ENCODE measurements at regions not wholly inside any gene's neighbourhood (a gene's known extent, or its start where the extent isn't known, plus 50 kb on each side); places are given as distances from the start of the nearest gene placed in this dataset.

DNA sequence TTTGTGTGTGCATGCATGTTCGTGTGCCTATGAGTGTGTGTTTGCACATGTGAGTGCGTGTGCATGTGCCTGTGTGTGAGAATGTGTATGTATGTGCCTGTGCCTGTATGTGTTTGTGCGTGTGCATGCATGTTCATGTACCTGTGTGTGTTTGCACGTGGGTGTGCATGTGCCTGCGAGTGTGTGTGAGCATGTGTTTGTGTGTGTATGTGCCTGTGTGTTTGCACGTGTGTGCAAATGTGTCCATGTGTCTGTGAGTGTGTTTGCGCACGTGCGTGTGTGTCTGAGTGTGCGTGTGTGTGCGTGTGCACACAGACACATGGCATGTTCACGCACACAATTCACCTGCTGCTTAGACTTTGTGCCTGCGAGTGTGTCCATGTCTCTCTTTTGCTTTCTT is 853.5 kb upstream of the SALL3 start:
- DNase-seq: no peak

DNA sequence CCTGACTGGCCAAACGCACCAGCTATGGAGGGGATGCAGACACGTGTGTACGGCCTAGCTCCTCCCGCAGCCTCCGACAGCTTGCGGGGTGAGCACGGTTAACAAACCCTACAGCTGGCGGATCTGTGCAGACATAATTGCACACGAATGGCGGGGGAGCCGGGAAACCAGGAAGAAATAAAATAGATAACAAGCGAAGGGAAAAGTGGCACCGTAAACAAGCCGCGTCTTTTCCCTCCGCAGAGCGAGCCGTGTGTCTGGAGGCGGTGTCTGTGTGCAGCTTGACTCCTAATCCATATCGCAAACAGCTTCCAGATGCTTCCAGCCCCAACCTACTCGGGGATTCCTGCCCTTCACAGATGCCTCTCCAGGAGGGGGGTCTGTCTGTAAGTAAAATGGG is 853.1 kb upstream of the SALL3 start:
- DNase-seq: no peak

DNA sequence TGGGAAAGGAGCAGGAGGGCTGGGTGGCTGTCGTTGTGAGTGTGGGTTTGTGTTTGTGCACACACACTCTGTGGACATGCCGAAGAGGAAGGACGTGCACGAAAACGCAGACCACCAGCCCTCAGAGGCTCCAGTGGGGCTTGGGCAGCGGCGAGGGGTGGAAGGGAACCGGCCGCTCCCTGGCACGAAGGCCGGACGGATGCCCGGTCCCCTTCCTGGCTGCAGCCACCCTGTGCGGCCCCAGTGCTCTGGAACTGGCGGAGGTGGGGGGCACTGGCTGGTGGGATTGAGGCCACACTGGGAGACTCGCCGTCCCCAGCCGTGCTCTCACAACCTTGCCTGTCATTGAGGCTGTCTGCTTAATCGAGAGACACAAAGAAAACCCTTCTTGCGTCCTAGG is 852.6 kb upstream of the SALL3 start:
- no peak for DNase-seq

DNA sequence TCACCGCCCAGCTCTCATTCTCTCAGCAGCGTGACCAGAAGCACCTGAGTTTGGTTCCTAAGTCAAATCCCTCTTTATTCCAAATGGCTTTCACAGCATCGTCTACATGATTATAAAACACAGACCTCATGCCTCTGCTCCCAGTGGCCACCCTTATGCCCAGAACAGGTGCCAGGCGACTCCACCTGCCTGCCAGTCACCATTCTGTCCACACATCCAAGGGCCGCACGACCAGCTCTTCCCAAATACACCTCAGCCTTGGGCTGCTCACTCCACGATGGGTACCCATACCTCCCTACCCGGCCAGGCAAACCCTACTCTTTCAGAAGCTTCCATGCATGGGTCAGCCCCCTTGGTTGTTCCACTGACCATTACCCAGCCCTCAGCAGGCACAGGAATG is 851.6 kb upstream of the SALL3 start:
- DNase-seq: no peak

DNA sequence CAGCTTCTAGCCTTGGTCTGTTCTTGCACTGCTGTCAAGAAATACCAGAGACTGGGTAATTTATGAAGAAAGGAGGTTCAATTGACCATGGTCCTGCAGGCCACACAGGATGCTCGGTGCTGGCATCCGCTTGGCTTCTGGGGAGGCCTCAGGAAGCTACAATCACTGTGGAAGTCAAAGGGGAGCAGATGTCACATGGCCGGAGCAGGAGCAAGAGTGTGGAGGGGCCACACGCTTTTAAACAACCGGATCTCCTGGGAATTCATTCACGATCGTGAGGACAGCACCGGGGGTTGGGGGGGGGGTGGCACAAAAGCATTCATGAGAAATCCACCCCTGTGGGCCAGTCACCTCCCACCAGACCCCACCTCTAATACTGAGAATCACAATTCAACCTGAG is 850.4 kb upstream of the SALL3 start:
- DNase-seq: no peak

DNA sequence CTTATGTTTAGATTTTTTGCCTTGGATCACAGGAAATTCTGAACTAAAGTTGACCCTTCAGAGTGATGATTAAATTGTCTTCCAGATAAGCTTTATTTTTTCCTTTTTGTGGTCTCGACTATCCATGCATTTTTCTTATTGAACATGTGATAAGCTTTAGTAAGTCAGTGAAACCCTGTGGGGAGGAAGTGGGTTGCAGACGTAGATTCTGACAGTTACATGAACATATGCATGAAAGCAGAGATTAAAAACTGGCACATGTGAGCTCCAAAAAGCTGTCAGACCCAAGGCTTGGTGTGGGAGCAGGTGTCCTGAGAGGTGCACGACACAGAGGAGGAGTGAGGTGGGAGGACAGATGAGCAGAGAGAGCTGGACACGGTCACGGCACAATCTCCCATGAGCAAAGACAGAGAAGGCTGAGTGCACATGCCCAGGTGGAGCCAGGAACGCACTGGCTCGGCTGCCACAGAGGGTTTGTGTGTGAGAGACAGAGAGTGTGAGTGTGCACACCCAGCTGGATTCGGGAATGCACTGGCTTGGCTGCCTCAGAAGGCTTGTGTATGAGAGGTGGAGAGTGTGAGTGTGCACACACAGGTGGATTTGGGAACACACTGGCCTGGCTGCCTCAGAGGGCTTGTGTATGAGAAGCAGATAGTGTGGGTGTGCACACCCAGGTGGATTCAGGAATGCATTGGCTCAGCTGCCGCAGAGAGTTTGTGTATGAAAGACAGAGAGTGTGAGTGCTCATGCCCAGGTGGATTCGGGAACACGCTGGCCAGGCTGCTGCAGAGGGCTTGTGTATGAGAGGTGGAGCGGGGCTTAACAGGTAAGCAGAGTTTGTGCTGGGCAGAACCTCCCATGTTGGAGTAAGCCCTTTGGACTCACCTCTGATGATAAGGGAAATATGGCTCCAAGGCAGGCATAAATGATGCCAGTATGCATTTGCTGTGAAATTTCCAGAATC is 849.1 kb upstream of the SALL3 start:
- no peak for DNase-seq

DNA sequence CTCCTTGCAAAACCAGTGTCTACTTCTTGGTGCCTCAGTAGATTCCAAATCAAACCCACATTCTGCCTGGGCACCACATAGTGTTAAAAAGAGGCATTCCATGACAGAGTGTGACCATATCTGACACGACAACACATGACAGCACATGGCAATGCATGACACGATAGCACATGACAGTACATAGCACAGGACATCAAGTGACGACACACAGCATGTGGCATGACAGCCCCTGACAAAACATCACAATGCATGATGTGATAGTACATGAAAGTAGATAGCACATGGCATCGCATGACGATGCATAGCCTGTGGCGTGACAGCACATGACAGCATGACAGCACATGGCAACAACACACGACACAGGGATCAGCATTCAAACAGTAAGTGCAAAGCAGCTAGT is 845.9 kb upstream of the SALL3 start:
- DNase-seq: no peak

DNA sequence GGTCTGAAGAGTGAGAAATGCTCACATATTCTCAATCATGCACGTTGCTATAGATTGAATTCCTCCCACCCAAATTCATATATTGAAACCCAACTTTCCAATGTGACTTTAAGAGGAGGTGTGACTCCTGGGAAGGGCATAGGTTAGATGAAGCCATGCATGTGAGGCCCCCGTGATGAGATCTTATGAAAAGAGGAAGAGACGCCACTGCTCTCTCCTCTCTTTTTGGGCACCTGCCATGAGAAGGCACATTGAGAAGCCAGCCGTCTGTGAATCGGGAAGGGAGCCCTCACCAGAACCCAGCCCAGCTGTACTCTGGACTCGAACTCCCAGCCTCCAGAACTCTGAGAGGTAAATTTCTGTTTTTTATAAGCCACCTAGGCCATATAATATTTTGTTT is 842.6 kb upstream of the SALL3 start:
- no peak for DNase-seq

DNA sequence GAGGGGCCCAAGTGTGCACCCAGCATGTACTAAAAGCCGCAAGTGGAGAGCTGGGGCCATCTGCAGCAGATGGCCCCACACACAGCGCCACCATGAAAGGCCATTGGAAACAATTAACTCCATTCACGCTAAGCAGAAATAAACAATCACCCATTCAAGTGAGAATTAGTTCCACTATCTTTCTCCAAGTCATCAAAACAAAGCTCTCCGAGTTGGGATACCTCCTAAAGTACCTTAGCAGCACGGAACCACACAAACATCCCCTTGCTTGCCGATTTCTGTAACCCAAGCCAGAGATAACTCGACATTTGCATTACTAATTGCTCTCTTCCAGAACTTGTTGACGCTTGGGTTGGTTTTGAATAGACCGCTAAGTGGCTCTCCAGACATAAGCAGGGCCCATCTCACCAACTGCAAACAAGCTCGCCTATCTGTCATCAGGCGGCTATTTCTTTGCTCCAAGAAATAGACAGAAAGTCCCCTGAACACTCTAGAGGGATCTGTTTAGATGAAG is 840.6 kb upstream of the SALL3 start:
- no peak for DNase-seq

DNA sequence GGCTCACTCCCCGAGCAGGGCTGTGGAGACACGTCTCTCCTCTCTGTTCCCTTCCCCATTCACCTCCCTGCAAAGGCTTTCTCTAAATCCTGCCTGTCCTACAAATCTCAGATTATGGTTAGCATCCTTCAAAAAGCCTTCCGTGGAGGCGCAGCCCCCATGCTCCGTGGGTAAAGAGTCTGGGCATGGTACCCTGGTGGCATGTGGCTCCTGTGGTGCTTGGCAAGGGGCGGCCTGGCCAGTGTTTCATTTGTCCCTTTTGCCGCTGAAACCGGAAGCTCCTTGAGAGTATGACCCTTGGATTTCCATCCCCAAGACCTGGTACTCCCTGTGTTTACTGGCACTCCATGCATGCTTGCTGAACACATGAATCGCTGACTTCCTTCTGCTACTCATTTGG is 839.3 kb upstream of the SALL3 start:
- DNase-seq: no peak

DNA sequence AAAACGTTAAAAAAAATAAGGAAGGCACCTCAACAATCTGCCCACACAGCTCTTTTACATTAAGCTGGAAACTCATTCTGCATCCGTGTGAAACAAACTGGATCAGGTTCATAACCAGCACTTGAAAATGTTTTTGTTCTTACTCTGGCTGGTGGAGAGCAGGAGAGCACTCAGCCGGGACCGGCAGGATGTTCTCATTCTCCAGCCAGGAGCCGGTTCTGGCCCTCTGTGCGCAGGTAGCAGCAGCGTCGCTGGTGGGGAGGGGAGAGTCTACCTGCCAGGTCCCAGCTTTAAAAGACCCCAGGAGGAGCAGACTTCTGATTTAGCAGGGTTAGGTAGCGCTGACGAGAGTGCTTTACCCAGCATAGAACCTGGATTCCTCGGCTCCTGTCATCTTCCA is 834.9 kb upstream of the SALL3 start:
- DNase-seq: no peak

DNA sequence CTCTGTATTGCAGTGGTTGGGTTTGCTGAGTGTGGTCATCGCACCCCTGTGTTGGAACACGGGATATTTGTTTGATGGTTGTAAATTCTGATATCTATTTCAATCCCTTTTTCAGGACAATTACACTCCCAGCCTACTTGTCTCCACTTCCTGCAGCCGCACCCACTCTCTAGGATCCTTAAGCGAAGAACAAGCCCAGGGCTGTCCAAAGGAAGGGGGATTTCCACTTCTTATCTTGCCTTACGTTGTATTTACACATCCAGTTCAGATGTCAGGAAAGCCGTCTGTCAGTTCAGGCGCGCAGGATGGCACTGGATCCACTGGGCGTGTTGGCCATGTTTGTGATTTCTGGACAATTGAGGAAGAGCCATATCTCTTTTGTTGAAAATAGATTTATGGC is 834.5 kb upstream of the SALL3 start:
- DNase-seq: no peak

DNA sequence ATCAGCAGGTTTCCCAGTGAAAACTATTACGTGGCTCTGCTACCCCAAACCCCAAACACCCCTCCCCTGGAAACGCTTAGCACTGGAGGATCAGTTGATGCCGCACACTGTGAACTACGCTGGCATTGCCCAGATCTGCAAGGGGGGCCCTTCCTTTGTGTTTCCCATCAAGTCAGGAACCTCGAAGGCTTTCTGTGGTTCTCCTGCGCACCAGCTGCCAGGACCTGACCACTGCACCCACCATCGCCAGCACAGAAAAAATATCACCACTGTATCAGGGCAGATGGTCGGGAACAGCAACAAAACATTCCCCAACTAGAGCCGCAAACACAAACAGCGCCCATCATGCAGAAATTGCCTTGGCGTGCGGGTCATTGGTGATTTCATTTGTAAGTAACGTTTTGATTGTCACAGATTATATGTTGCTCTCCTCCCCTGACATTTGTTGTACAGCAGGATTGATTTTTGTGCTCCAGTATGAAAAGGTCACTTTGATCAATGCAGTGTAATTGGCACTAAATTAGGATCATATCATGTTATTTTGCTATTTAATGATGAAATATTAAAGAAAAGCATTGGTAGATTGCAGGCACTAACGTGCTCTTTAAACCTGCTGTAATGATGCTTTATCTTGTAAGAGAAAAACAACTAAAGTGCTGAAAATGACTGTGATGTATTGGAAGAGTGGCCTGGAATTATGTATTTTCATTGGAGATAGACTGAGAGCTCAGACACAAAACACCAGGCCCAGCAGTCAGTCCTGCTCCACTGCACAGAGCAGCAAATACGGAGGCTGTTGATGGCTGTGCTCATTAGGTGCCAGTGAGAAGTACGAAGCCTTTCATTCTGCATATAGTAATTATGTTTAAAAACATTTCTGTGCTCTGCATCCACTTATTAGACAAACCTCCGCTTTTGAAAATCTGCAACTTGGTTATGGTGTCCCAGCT is 833.2 kb upstream of the SALL3 start:
- DNase-seq: no peak

DNA sequence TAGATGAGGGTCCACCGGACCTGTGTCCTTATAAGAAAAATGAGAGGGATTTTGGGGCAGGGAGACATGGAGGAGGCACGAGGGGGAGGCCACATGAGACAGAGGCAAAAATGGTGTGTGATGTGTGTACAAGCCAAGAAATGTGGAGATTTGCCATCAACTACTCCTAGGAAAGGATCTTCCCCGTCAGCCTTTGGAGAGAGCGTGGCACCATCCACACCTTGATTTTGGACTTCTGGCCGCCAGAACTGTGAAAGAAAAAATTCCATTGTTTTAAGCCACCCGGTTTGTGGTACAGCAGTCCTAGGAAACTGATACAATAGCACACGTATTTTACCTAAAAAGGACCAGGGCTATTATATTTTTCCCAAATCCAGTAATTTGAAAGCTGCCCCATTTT is 829.0 kb upstream of the SALL3 start:
- no peak for DNase-seq

DNA sequence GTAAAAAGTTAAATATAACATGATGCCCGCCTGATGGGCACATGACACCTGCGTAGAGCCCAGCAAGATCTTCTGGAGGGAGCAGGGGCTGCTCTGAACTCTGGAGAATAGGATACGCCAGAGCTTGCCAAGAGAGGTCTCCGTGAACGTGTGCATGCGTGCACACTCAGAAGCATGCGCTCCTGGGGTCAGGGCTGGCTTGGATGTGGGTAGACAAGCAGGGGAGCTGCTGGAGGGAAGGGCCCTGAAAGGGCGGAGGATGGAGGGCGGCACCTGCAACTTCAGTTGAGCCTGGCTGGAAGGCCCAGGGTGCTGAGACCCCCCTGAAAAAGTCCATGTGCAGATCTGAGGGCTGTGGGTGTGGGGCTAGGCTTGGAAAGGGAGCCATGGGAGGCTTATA is 828.4 kb upstream of the SALL3 start:
- DNase-seq: no peak

DNA sequence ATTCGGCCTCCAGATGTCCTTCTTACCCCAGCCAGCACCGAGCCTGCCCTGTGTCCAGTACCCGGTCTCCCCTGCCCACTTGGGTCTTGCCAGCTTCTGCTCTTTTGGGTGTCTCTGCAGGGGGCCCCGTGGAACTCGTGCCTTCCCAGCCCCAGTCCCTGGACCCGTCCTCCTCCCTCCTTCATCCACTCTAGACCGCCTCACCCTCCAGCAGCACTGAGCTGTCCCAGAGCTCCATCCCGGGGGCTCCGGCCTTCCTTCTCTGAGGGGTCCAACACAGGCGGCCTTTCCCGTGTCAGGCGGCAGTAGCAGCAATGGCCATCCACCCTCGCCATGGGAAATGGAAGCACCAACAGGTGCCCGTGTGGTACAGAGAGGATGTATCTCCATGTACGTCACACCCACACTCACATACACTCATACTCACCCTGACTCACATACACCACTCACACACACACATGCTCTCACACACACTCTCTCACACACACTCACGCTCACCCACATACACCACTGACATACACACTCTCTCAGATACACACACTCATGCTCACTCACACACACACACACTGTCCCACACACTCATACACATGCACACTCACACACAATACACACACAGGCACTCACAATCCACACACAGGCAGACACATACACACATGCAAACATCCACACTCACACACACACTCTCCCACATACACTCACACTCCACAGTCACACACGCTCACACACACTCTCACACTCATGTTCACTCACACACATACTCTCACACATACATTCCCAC is 827.5 kb upstream of the SALL3 start:
- DNase-seq: no peak

DNA sequence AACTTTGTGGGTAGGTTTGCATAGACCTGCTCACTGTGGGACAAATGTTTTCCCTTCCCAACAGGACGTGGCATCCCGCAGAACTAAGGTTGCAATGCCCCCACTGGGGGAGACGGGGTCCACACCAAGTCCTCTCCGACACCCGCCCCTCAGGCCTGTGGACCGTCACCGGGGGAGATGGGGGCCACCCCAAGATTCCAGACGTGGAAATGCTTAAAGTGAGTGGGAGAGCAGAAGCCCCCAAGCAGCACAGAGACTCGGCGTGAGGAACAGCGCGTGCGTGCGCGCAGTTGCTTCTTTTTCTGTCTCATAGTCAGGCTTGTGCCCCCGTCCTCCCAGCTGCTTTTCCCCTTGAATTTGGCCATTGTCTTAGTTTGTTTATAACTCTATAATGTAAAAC is 826.3 kb upstream of the SALL3 start:
- DNase-seq: no peak

DNA sequence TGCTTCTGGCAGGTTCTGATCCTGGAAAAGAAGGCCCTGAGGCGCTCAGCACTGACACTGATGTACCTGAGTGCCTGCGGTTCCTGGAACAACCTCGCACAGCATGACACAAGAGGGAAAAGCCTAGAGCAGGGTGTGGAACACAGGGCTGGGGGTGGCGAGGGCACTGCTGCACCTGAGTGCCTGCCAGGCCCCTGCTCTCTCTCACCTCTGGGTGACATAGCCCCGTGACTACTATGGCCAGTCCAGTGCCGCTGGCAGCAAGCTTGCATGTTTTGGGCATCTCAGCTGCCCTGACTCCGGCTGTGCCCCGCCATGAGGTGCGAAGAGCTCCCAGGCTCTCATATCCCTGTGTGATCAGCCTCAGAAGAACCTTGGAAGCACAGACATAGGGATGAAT is 825.2 kb upstream of the SALL3 start:
- no peak for DNase-seq

DNA sequence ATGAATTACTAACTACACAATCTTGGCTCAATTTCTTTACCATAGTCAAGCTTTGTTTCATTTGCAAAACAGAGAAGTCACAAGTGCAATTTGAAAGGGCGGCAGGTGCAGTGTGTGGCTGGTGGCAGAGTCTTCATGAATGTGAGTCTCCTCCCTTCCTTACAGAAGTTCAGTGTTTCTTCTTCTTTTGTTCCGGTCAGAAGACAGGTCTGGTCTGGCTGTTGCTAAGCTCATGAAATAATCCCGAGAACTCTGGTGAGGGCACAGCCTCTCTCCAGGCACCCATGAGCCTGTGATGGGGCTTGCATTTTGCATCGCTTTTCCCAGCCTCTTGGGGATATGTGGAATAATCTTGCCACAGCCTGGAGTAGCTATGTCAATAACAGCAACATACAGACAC is 824.8 kb upstream of the SALL3 start:
- DNase-seq: no peak

DNA sequence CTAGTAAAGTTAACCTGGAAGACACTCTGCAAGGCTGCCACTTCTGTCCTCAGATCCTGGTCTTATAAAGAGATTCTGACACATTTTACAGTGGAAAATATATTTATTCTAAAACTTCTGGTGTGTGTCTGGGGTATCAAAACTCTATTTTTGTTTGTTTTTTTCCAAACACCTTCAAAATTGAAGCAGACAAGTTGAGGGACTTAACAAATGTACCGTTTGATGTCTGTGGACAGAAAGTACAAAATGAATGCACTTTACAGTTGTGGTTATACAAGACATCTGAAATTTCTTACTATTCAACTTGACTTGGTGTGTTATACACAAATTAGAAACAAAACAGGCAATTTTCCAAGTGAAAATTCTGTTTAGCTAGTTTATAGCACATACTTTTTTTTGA is 823.2 kb upstream of the SALL3 start:
- no peak for DNase-seq

DNA sequence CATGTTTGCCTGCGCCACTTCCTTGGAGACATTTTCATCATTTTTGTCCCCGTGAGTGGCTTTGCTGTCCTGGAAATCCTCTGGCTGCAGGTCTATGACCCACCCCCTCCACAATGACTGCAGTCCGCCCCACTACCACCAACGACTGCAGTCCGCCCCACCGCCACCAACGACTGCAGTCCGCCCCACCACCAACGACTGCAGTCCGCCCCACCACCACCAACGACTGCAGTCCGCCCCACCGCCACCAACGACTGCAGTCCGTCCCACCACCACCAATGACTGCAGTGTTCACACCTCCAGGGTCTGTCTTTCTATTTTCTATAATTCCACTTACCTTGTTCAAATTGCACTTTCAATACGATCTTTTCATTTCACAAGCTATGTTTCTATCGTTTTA is 820.7 kb upstream of the SALL3 start:
- DNase-seq: no peak

DNA sequence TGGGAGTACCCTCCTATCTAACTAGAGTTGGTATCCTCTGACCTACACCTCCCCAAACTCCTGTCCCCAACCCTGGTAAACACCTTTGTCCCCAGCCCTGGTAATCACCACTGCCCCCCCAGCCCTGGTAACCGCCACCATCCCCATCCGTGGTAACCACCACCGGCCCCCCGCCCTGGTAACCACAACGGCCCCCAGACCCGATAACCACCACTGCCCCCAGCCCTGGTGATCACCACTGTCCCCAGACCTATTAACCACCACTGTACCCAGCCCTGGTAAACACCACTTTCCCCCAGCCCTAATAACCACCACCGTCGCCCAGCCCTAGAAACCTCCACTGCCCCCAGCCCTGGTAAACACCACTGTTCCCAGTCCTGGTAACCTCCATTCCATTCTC is 820.2 kb upstream of the SALL3 start:
- DNase-seq: no peak

Measured in fibroblast of skin of right biceps (primary cell).